PC-3 (cell line): ENCODE measurements at regions not wholly inside any gene's neighbourhood (a gene's known extent, or its start where the extent isn't known, plus 50 kb on each side); places are given as distances from the start of the nearest gene placed in this dataset.
"Not testable (repeated sequence)": the region's sequence is repeated elsewhere in the genome, so short reads cannot be mapped to it uniquely, and the experiment has no call there.

ENCODE experiments used
- ATAC-seq: fragments of 200-7000 bp; cut with Tn5 transposase; 2 replicates; pipeline ENCODE4 v1.9.1; 2020; ENCODE audit warnings: mild to moderate bottlenecking, moderate library complexity
- BruUV-seq: library from RNA; stranded (reverse); fragments of 400-500 nt; replicated peaks from 2 replicates; lab custom pipeline; 2021; lab: Mats Ljungman, UMichigan
- CTCF ChIA-PET: fragments of 300-600 bp; sonication (Branson Sonifier 250); formaldehyde crosslinking; loops from one replicate; lab custom pipeline; 2022; ENCODE audit warnings: antibody characterized with exemption; lab: Charles Lee
- POLR2A ChIA-PET: fragments of 300-600 bp; sonication (Branson Sonifier 250); formaldehyde crosslinking; loops from one replicate; lab custom pipeline; 2022; ENCODE audit warnings: antibody characterized with exemption; ENCODE audit not compliant: unreplicated experiment; lab: Charles Lee
- DNase-seq: peaks from one replicate; pipeline ENCODE4 v3.0.0-alpha.2; 2015
- H2AFZ ChIP-seq: fragments of 300-600 bp; sonication (generic); 2 replicates; pipeline ENCODE4 v1.6.0; 2016; ENCODE audit warnings: antibody characterized with exemption, low read length
- H3F3A ChIP-seq: fragments of 300-600 bp; sonication (generic); one replicate; pipeline ENCODE4 v1.6.0; 2017; ENCODE audit warnings: antibody characterized with exemption, low read length, control low read depth, mild to moderate bottlenecking; ENCODE audit not compliant: unreplicated experiment
- H3K27ac ChIP-seq: fragments of 300-600 bp; sonication (generic); 2 replicates; pipeline ENCODE4 v1.5.1; 2016; ENCODE audit warnings: mild to moderate bottlenecking, low read length
- H3K27me3 ChIP-seq: fragments of 300-600 bp; sonication (generic); 2 replicates; pipeline ENCODE4 v1.6.1; 2016; ENCODE audit warnings: low read length, mixed read lengths
- H3K36me3 ChIP-seq: fragments of 300-600 bp; sonication (generic); 2 replicates; pipeline ENCODE4 v1.6.1; 2016; ENCODE audit warnings: low read depth, mixed run types, low read length, mixed read lengths
- H3K4me1 ChIP-seq: fragments of 300-600 bp; sonication (generic); 2 replicates; pipeline ENCODE4 v1.5.1; 2016; ENCODE audit warnings: low read length; ENCODE audit not compliant: insufficient read depth
- H3K4me2 ChIP-seq: fragments of 300-600 bp; sonication (generic); 2 replicates; pipeline ENCODE4 v1.6.0; 2016; ENCODE audit warnings: low read length
- H3K4me3 ChIP-seq: fragments of 300-600 bp; sonication (generic); 2 replicates; pipeline ENCODE4 v1.5.1; 2016; ENCODE audit warnings: mild to moderate bottlenecking, low read length, mixed read lengths
- H3K79me2 ChIP-seq: fragments of 300-600 bp; sonication (generic); 2 replicates; pipeline ENCODE4 v1.6.1; 2017; ENCODE audit warnings: low read length, mixed read lengths
- H3K9ac ChIP-seq: fragments of 300-600 bp; sonication (generic); 2 replicates; pipeline ENCODE4 v1.6.0; 2016; ENCODE audit warnings: mild to moderate bottlenecking, low read length
- H3K9me2 ChIP-seq: fragments of 300-600 bp; sonication (generic); replicated peaks from 2 replicates; pipeline ENCODE4 v1.6.1; 2016; ENCODE audit warnings: mixed run types, low read length, mixed read lengths
- H3K9me3 ChIP-seq: fragments of 300-600 bp; sonication (generic); 2 replicates; pipeline ENCODE4 v1.6.1; 2016; ENCODE audit warnings: low read length, mixed read lengths
- H4K20me1 ChIP-seq: fragments of 300-600 bp; sonication (generic); 2 replicates; pipeline ENCODE4 v1.6.1; 2016; ENCODE audit warnings: low read length, mixed read lengths
- CTCF ChIP-seq: fragments of 300-600 bp; sonication (generic); conservative IDR thresholded peaks from 2 replicates; pipeline ENCODE4 v1.5.1; 2017; ENCODE audit warnings: antibody characterized with exemption, low read depth, mild to moderate bottlenecking, low read length
- EZH2 ChIP-seq: fragments of 300-600 bp; sonication (generic); IDR thresholded peaks from one replicate; pipeline ENCODE4 v1.6.1; 2017; ENCODE audit warnings: antibody characterized with exemption, mild to moderate bottlenecking, low read length; ENCODE audit not compliant: unreplicated experiment
- EZH2phosphoT487 ChIP-seq: fragments of 300-600 bp; sonication (generic); IDR thresholded peaks from 2 replicates; pipeline ENCODE4 v1.6.1; 2018; ENCODE audit warnings: mild to moderate bottlenecking, antibody characterized with exemption, low read length, borderline replicate concordance
- intact Hi-C: fragments of 100-400 bp; cut with micrococcal nuclease; formaldehyde crosslinking; loops from 2 replicates; pipeline ENCODE4 v1.9.0; 2023

- Histone ChIP-seq H3K9ac (no peak overlapping the region), H3K36me3 (no peaks in the 10 kb centered on the region), H3K9me2 (no peaks in the 10 kb centered on the region), H3K27me3 (no peaks in the 10 kb centered on the region), H3K4me1 (no peaks in the 10 kb centered on the region), H3K79me2 (no peaks in the 10 kb centered on the region), H2AFZ (no peak overlapping the region), H4K20me1 (no peaks in the 10 kb centered on the region), H3K4me2 (no peak overlapping the region), H3K9me3 (no peaks in the 10 kb centered on the region), H3F3A (no peaks in the 10 kb centered on the region), H3K4me3 (no peak overlapping the region), H3K27ac (no peak overlapping the region)
- no peak for TF ChIP-seq EZH2phosphoT487
- no peak for ATAC-seq
- CTCF ChIA-PET = no interaction called here
- POLR2A ChIA-PET = interaction anchor here (0.7 kb wide), 1 partner anchor 125 kb away, joined by 4 read pairs; no protein-coding TSS in a partner anchor
- BruUV-seq = no TSS peak
- DNase-seq = no peak
- intact Hi-C loops = no loop called here
Measured at GRCh38 chr9:26216702-26217101, 538.5 kb upstream of the TUSC1 start.

- H3K4me3 ChIP-seq, H3K36me3 ChIP-seq, H3K9me3 ChIP-seq, H3K79me2 ChIP-seq, DNase-seq, POLR2A ChIA-PET, H3F3A ChIP-seq, intact Hi-C loops, H3K9ac ChIP-seq, H3K9me2 ChIP-seq, H4K20me1 ChIP-seq, ATAC-seq, H3K4me1 ChIP-seq, H3K4me2 ChIP-seq, H3K27ac ChIP-seq, CTCF ChIA-PET, H2AFZ ChIP-seq, BruUV-seq, H3K27me3 ChIP-seq: not testable (repeated sequence)
Measured at GRCh38 chr9:26214713-26215444, 536.6 kb upstream of the TUSC1 start.

GRCh38 chr9:26210338-26210851 lies 532.2 kb upstream of the TUSC1 start:
- Histone ChIP-seq H3K9me2 (no peaks in the 10 kb centered on the region), H3K27ac (no peak overlapping the region), H3K9ac (no peak overlapping the region), H3K4me3 (no peak overlapping the region), H3K9me3 (no peaks in the 10 kb centered on the region), H3K36me3 (no peaks in the 10 kb centered on the region), H3F3A (no peaks in the 10 kb centered on the region), H3K79me2 (no peaks in the 10 kb centered on the region), H3K4me2 (no peak overlapping the region), H2AFZ (no peak overlapping the region), H4K20me1 (no peaks in the 10 kb centered on the region), H3K4me1 (no peaks in the 10 kb centered on the region), H3K27me3 (no peaks in the 10 kb centered on the region)
- intact Hi-C loops = no loop called here
- CTCF ChIA-PET = interaction anchor here (0.5 kb wide), 1 partner anchor 11 kb away, joined by 3 read pairs; no protein-coding TSS in a partner anchor
- no peak for DNase-seq
- ATAC-seq = no peak
- no TSS peak for BruUV-seq
- TF ChIP-seq EZH2phosphoT487 (no peak), CTCF (no peak), EZH2 (no peak)
- POLR2A ChIA-PET = no interaction called here
